ENCODE measurements at regions not wholly inside any gene's neighbourhood (a gene's known extent, or its start where the extent isn't known, plus 50 kb on each side); places are given as distances from the start of the nearest gene placed in this dataset.

GRCh38 chr4:43253541-43253940 is 361.0 kb downstream of the GRXCR1 start:
- FAIRE-seq (no peak), DNase-seq (ENCODE audit: low read depth, low spot score) (no peak), ATAC-seq (no peak)
- no peak overlapping the region for H2AFZ ChIP-seq (ENCODE audit: control insufficient read depth, low read depth, low read length)
- intact Hi-C loops (cut with micrococcal nuclease; ENCODE audit: unreplicated experiment) (no loop called here), in situ Hi-C loops (cut with MboI) (no loop called here)
- BruUV-seq (replicated peaks) = no TSS peak
- H3K4me2 ChIP-seq (ENCODE audit: control insufficient read depth, insufficient read depth) = no peak overlapping the region
- H3K27ac ChIP-seq (ENCODE audit: control insufficient read depth, insufficient read depth) = no peak overlapping the region
- SMC1A ChIA-PET (ENCODE audit: uncharacterized antibody, unreplicated experiment) = interaction anchor here (1.2 kb wide), 1 partner anchor 10 kb away, joined by 4 read pairs; no protein-coding TSS in a partner anchor
- no peaks in the 10 kb centered on the region for H3K4me1 ChIP-seq (ENCODE audit: control insufficient read depth, insufficient read depth, low read length)
- no peaks in the 10 kb centered on the region for H4K20me1 ChIP-seq (ENCODE audit: control insufficient read depth, insufficient read depth)
- H3K9ac ChIP-seq (ENCODE audit: control insufficient read depth, insufficient read depth, low read length) = no peak overlapping the region
- no peaks in the 10 kb centered on the region for H3K27me3 ChIP-seq (replicated peaks in 1 of 2; ENCODE audit: control insufficient read depth in 2 of 2, insufficient read depth in 2 of 2, low read length in 1 of 2)
- TF ChIP-seq PKNOX1 (IDR thresholded peaks at IDR 0.05) (no peak), MXI1 (IDR thresholded peaks at IDR 0.05; ENCODE audit: low read depth, low read length) (no peak), TCF7 (IDR thresholded peaks at IDR 0.05; ENCODE audit: borderline replicate concordance) (no peak), ZBED1 (IDR thresholded peaks at IDR 0.05; ENCODE audit: borderline replicate concordance) (no peak), ASH2L (IDR thresholded peaks at IDR 0.05; ENCODE audit: borderline replicate concordance, low read depth) (no peak), CTCF (IDR thresholded peaks at IDR 0.05 in 2 of 3, conservative IDR thresholded peaks at IDR 0.05 in 1 of 3; ENCODE audit: control insufficient read depth in 2 of 3, extremely low read depth in 1 of 3, insufficient read depth in 1 of 3, low read depth in 3 of 3, low read length in 3 of 3) (no peak), ZNF24 (IDR thresholded peaks at IDR 0.05) (no peak), RAD51 (IDR thresholded peaks at IDR 0.05) (no peak), WRNIP1 (IDR thresholded peaks at IDR 0.05; ENCODE audit: borderline replicate concordance, low read depth, low read length) (no peak), CBX5 (IDR thresholded peaks at IDR 0.05; ENCODE audit: low read depth) (no peak), TCF3 (IDR thresholded peaks at IDR 0.05; ENCODE audit: borderline replicate concordance, insufficient read depth, low read depth, low read length) (no peak), BRCA1 (IDR thresholded peaks at IDR 0.05; ENCODE audit: low read depth, low read length) (no peak), IRF5 (IDR thresholded peaks at IDR 0.05; ENCODE audit: borderline replicate concordance) (no peak), HDGF (IDR thresholded peaks at IDR 0.05) (no peak)
- no peaks in the 10 kb centered on the region for H3K79me2 ChIP-seq (ENCODE audit: control insufficient read depth, insufficient read depth, low read length)
- RAD21 ChIA-PET (ENCODE audit: unreplicated experiment) = no interaction called here
- CTCF ChIA-PET = no interaction called here
- no peak overlapping the region for H3K4me3 ChIP-seq
- H3K36me3 ChIP-seq (ENCODE audit: control insufficient read depth in 2 of 2, insufficient read depth in 2 of 2, low read length in 1 of 2) = no peaks in the 10 kb centered on the region
- peaks cover 1% of the 10 kb centered on the region; the same call in 1 of the 3 replicates for H3K9me3 ChIP-seq (replicated peaks; ENCODE audit: control insufficient read depth, insufficient read depth, low read length)
- POLR2A ChIA-PET = no interaction called here

Measured in GM12878 (cell line).